OCI-LY3 (cell line): ENCODE measurements at regions not wholly inside any gene's neighbourhood (a gene's known extent, or its start where the extent isn't known, plus 50 kb on each side); places are given as distances from the start of the nearest gene placed in this dataset.

Experiments used
- H2AFZ ChIP-seq: fragments of 200-600, 300-600 bp; shearing (Covaris generic); 2 replicates; pipeline ENCODE4 v1.6.0; 2014; ENCODE audit warnings: antibody characterized with exemption, low read depth, low read length
- H3K27ac ChIP-seq: fragments of 200-600, 300-600 bp; sonication (generic); 2 replicates; pipeline ENCODE4 v1.5.1; 2014; ENCODE audit warnings: mild to moderate bottlenecking, low read length, moderate library complexity, mixed read lengths
- H3K27me3 ChIP-seq: fragments of 200-600, 300-600 bp; sonication (generic); 2 replicates; pipeline ENCODE4 v1.6.1; 2014; ENCODE audit warnings: low read depth, low read length, mixed read lengths
- H3K36me3 ChIP-seq: fragments of 200-600, 300-600 bp; sonication (generic); replicated peaks from 2 replicates; pipeline ENCODE3; 2014; ENCODE audit warnings: low read depth, low read length, mixed read lengths
- H3K4me1 ChIP-seq: fragments of 300-600, 200-600 bp; sonication (generic); 2 replicates; pipeline ENCODE4 v1.6.1; 2014; ENCODE audit warnings: low read length, mixed read lengths
- H3K4me2 ChIP-seq: fragments of 200-600, 300-600 bp; sonication (generic); 2 replicates; pipeline ENCODE4 v1.6.1; 2014; ENCODE audit warnings: low read length, mixed read lengths
- H3K4me3 ChIP-seq: fragments of 300-600, 200-600 bp; sonication (generic); 2 replicates; pipeline ENCODE4 v1.5.1; 2014; ENCODE audit warnings: antibody characterized with exemption, mild to moderate bottlenecking, low read length, moderate library complexity
- H3K79me2 ChIP-seq: fragments of 300-600, 200-600 bp; shearing (Covaris generic); 2 replicates; pipeline ENCODE4 v1.6.1; 2014; ENCODE audit warnings: mild to moderate bottlenecking, low read length, mixed read lengths
- H3K9ac ChIP-seq: fragments of 300-600, 200-600 bp; shearing (Covaris generic); 2 replicates; pipeline ENCODE4 v1.6.0; 2014; ENCODE audit warnings: mild to moderate bottlenecking, low read length, moderate library complexity
- H3K9me3 ChIP-seq: fragments of 200-600, 300-600 bp; shearing (Covaris generic); 2 replicates; pipeline ENCODE4 v1.6.1; 2014; ENCODE audit warnings: low read length, mixed read lengths; ENCODE audit not compliant: insufficient read depth
- H4K20me1 ChIP-seq: fragments of 200-600, 300-600 bp; sonication (generic); 2 replicates; pipeline ENCODE4 v1.6.1; 2016; ENCODE audit warnings: low read length, mixed read lengths; ENCODE audit not compliant: insufficient read depth
- CTCF ChIP-seq: fragments of 200-600, 300-600 bp; sonication (generic); IDR thresholded peaks from 2 replicates; pipeline ENCODE4 v1.5.1; 2014; ENCODE audit warnings: antibody characterized with exemption, low read length, low read depth
- EZH2phosphoT487 ChIP-seq: fragments of 200-600 bp; shearing (Covaris generic); IDR thresholded peaks from 2 replicates; pipeline ENCODE4 v1.6.1; 2018; ENCODE audit warnings: antibody characterized with exemption, mixed run types, low read depth

- TF ChIP-seq CTCF (no peak), EZH2phosphoT487 (no peak)
- H3K4me2 ChIP-seq, result no peak overlapping the region
- H3K27ac ChIP-seq, result no peak overlapping the region
- peaks cover 40% of the 10 kb centered on the region for H3K4me1 ChIP-seq
- no peak overlapping the region for H3K9ac ChIP-seq
- H3K79me2 ChIP-seq, result no peaks in the 10 kb centered on the region
- no peaks in the 10 kb centered on the region for H3K9me3 ChIP-seq
- no peak overlapping the region for H2AFZ ChIP-seq
- no peaks in the 10 kb centered on the region for H4K20me1 ChIP-seq
- H3K27me3 ChIP-seq, result no peaks in the 10 kb centered on the region
- no peaks in the 10 kb centered on the region for H3K36me3 ChIP-seq
- H3K4me3 ChIP-seq, result no peak overlapping the region
These were observed 1193.6 kb downstream of the UQCRFS1 start for GRCh38 chr19:28019371-28019770.

- H3K4me1 ChIP-seq, result peaks cover 48% of the 10 kb centered on the region
- H3K9me3 ChIP-seq, result no peaks in the 10 kb centered on the region
These were observed 1194.5 kb downstream of the UQCRFS1 start for GRCh38 chr19:28018499-28018898.

DNA sequence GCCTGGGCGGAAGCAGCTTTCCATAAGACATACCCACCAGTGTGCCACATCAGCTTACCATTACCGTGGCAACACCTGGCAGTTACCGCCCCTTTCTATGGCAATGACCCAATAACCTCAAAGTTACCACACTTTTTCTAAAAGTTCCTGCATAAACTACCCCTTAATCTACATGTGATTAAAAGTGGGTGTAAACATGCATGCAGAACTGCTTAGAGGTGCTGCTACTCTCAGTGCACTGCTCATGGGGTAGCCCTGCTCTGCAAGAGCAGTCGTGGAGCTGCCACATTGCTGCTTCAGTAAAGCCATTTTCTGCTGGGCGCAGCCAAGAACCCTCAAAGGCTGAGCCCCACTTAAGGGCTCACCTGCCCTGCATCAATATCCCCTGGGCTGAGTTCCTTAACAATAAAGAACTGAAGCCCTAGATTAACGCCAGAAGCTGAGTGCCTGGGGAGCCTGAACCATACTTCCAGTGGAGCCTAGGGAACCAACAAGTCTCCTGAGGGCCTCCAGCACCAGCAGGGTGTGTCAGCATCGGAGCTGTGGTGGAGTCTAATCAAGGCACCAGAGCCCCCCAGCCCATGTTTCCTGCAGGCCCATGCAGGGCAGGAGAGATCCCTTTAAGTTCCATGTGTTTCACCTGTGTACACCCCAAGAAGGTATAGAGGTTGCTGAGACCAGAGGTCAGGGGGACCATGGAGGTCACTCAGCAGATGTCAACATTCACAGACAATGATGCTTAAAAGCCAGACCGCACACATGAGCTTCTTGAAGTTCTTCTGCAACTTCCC lies 1198.1 kb downstream of the UQCRFS1 start:
- H3K36me3 ChIP-seq, result no peaks in the 10 kb centered on the region
- H3K9ac ChIP-seq, result no peak overlapping the region
- no peak overlapping the region for H3K4me3 ChIP-seq
- no peaks in the 10 kb centered on the region for H3K27me3 ChIP-seq
- H3K79me2 ChIP-seq, result no peaks in the 10 kb centered on the region
- peak overlapping the region; percentile 25 for H3K4me2 ChIP-seq
- no peak overlapping the region for H2AFZ ChIP-seq
- H3K9me3 ChIP-seq, result no peaks in the 10 kb centered on the region
- no peak overlapping the region for H3K27ac ChIP-seq
- no peaks in the 10 kb centered on the region for H4K20me1 ChIP-seq
- TF ChIP-seq EZH2phosphoT487, result no peak
- no peak for TF ChIP-seq CTCF
- H3K4me1 ChIP-seq, result peaks cover 48% of the 10 kb centered on the region

More at GRCh38 chr19:28018499-28018898, 1194.5 kb downstream of the UQCRFS1 start:
- H3K79me2 ChIP-seq, result no peaks in the 10 kb centered on the region
- no peaks in the 10 kb centered on the region for H3K27me3 ChIP-seq
- no peak overlapping the region for H3K4me3 ChIP-seq
- H2AFZ ChIP-seq, result no peak overlapping the region
- no peaks in the 10 kb centered on the region for H3K36me3 ChIP-seq
- no peak overlapping the region for H3K27ac ChIP-seq
- TF ChIP-seq EZH2phosphoT487 (no peak), CTCF (no peak)
- no peak overlapping the region for H3K4me2 ChIP-seq
- H4K20me1 ChIP-seq, result no peaks in the 10 kb centered on the region
- no peak overlapping the region for H3K9ac ChIP-seq

GRCh38 chr19:28012361-28012760 lies 1200.6 kb downstream of the UQCRFS1 start:
- no peaks in the 10 kb centered on the region for H3K9me3 ChIP-seq
- no peaks in the 10 kb centered on the region for H4K20me1 ChIP-seq
- H3K4me1 ChIP-seq, result peaks cover 45% of the 10 kb centered on the region
- H2AFZ ChIP-seq, result no peak overlapping the region
- H3K79me2 ChIP-seq, result no peaks in the 10 kb centered on the region
- H3K9ac ChIP-seq, result no peak overlapping the region
- H3K36me3 ChIP-seq, result no peaks in the 10 kb centered on the region
- no peak overlapping the region for H3K4me3 ChIP-seq
- no peak for TF ChIP-seq EZH2phosphoT487
- peak; percentile 95 for TF ChIP-seq CTCF
- no peak overlapping the region for H3K27ac ChIP-seq
- no peaks in the 10 kb centered on the region for H3K27me3 ChIP-seq
- H3K4me2 ChIP-seq, result no peak overlapping the region
